ENCODE measurements at regions not wholly inside any gene's neighbourhood (a gene's known extent, or its start where the extent isn't known, plus 50 kb on each side); places are given as distances from the start of the nearest gene placed in this dataset.
A peak's percentile ranks its signal among the peaks of the same experiment; 100 is the strongest.

GRCh38 chr4:12304905-12305304 lies 876.2 kb upstream of the HS3ST1 start:
- no peak overlapping the region for H3K4me2 ChIP-seq
- no peaks in the 10 kb centered on the region for H3K4me1 ChIP-seq (ENCODE audit: insufficient read depth)
- H3K4me1 Mint-ChIP-seq: no peaks in the 10 kb centered on the region
- DNase-seq (ENCODE audit: low spot score) (peak; percentile 5), ATAC-seq (no peak)
- no peaks in the 10 kb centered on the region; the same call in 1 of the 2 replicates for H3K9me2 ChIP-seq (ENCODE audit: insufficient read depth)
- H3K27me3 ChIP-seq (ENCODE audit: insufficient read depth): no peaks in the 10 kb centered on the region
- no peaks in the 10 kb centered on the region for H3K36me3 ChIP-seq (ENCODE audit: insufficient read depth)
- H3K27ac ChIP-seq (ENCODE audit: low read depth): no peak overlapping the region
- no peaks in the 10 kb centered on the region for H3K9me3 Mint-ChIP-seq
- H3K27me3 Mint-ChIP-seq (ENCODE audit: insufficient read depth, low read depth, poor library complexity): no peaks in the 10 kb centered on the region
- H3K4me3 ChIP-seq: no peak overlapping the region
- H4K20me1 ChIP-seq (replicated peaks; ENCODE audit: insufficient read depth): no peaks in the 10 kb centered on the region
- TF ChIP-seq REST (IDR thresholded peaks at IDR 0.05; ENCODE audit: unreplicated experiment) (peak; percentile 62), ZNF114 (CRISPR knock-in tag; IDR thresholded peaks at IDR 0.05) (no peak)
- H3K4me3 Mint-ChIP-seq: no peak overlapping the region
- H3K79me2 ChIP-seq (replicated peaks; ENCODE audit: insufficient read depth): no peaks in the 10 kb centered on the region
- no peak overlapping the region for H3K27ac Mint-ChIP-seq
- no peaks in the 10 kb centered on the region for H3K36me3 Mint-ChIP-seq (ENCODE audit: low read depth)
- H3F3A ChIP-seq (replicated peaks; ENCODE audit: low read depth): no peaks in the 10 kb centered on the region
- H2AFZ ChIP-seq: no peak overlapping the region

- no peaks in the 10 kb centered on the region for H3K79me2 ChIP-seq (replicated peaks; ENCODE audit: insufficient read depth)
- H3K27me3 Mint-ChIP-seq (ENCODE audit: insufficient read depth, low read depth, poor library complexity): no peaks in the 10 kb centered on the region
- H3K4me2 ChIP-seq: no peak overlapping the region
- H3K36me3 ChIP-seq (ENCODE audit: insufficient read depth): no peaks in the 10 kb centered on the region
- H3K27ac ChIP-seq (ENCODE audit: low read depth): no peak overlapping the region
- no peaks in the 10 kb centered on the region for H3F3A ChIP-seq (replicated peaks; ENCODE audit: low read depth)
- no peaks in the 10 kb centered on the region; the same call in 2 of the 3 replicates for H3K9me3 Mint-ChIP-seq
- no peaks in the 10 kb centered on the region for H3K4me1 ChIP-seq (ENCODE audit: insufficient read depth)
- no peak for DNase-seq (ENCODE audit: low spot score)
- no peak overlapping the region for H2AFZ ChIP-seq
- ATAC-seq: no peak
- no peak overlapping the region for H3K4me3 Mint-ChIP-seq
- H3K4me3 ChIP-seq: no peak overlapping the region
- no peak overlapping the region for H3K27ac Mint-ChIP-seq
- H3K9me2 ChIP-seq (ENCODE audit: insufficient read depth): peaks cover 2% of the 10 kb centered on the region
- H3K36me3 Mint-ChIP-seq (ENCODE audit: low read depth): no peaks in the 10 kb centered on the region
- H3K27me3 ChIP-seq (ENCODE audit: insufficient read depth): no peaks in the 10 kb centered on the region
- no peaks in the 10 kb centered on the region for H4K20me1 ChIP-seq (replicated peaks; ENCODE audit: insufficient read depth)
- H3K4me1 Mint-ChIP-seq: no peaks in the 10 kb centered on the region
- TF ChIP-seq ZNF114 (CRISPR knock-in tag; IDR thresholded peaks at IDR 0.05): no peak
- no peak for TF ChIP-seq ZNF331 (CRISPR knock-in tag; IDR thresholded peaks at IDR 0.05; ENCODE audit: low read depth)
- no peak for TF ChIP-seq REST (IDR thresholded peaks at IDR 0.05; ENCODE audit: unreplicated experiment)
- no peak for TF ChIP-seq EZH2 (IDR thresholded peaks at IDR 0.05; ENCODE audit: low read depth, unreplicated experiment)
- no peak for TF ChIP-seq CREB1 (CRISPR knock-in tag; IDR thresholded peaks at IDR 0.05; ENCODE audit: low read depth)
- TF ChIP-seq STAT1 (IDR thresholded peaks at IDR 0.05; ENCODE audit: unreplicated experiment): no peak
- no peak for TF ChIP-seq ETS1 (IDR thresholded peaks at IDR 0.05)
Measured at GRCh38 chr4:12296366-12296765, 867.7 kb upstream of the HS3ST1 start.
